ENCODE measurements at regions not wholly inside any gene's neighbourhood (a gene's known extent, or its start where the extent isn't known, plus 50 kb on each side); places are given as distances from the start of the nearest gene placed in this dataset.

DNA sequence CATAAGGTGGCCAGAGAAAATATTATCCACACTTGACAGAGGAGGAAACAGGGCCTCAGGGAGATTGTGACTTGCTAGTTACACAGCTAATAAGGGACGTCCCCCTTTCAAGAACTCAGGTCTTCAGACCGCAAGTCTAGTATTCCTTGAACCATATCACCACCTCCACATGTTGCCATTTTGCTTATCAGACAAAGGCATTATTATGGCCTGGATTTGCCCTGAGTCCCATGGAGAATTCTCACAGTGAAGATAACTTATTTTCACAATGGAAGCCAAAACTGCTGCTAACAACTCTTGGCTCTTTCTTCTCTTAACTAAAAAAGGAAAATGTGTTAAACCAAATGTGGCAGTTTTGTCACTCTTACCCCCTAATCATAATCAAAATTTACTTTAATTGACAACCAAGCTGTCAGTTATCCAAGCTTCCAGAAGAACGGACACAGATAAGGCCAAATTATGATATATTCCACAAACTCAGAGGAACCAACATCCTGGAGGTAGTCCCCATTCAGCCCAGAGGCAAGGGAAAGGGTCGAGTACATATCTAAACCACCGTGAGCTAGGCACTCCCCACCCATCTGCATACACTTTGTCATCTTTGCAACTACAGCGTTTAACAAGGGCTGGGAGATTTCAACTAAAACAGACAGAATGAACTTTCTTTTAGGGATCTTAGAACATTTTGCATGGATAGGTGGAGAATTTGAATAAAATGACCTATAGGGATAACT is 63.6 kb upstream of the THBS1 start:
- TF ChIP-seq, protein P1, sequence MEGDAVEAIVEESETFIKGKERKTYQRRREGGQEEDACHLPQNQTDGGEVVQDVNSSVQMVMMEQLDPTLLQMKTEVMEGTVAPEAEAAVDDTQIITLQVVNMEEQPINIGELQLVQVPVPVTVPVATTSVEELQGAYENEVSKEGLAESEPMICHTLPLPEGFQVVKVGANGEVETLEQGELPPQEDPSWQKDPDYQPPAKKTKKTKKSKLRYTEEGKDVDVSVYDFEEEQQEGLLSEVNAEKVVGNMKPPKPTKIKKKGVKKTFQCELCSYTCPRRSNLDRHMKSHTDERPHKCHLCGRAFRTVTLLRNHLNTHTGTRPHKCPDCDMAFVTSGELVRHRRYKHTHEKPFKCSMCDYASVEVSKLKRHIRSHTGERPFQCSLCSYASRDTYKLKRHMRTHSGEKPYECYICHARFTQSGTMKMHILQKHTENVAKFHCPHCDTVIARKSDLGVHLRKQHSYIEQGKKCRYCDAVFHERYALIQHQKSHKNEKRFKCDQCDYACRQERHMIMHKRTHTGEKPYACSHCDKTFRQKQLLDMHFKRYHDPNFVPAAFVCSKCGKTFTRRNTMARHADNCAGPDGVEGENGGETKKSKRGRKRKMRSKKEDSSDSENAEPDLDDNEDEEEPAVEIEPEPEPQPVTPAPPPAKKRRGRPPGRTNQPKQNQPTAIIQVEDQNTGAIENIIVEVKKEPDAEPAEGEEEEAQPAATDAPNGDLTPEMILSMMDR (IDR thresholded peaks at IDR 0.05; ENCODE audit: low read length): no peak
- no peak for TF ChIP-seq EZH2 (optimal IDR thresholded peaks at IDR 0.05; ENCODE audit: low read depth, low read length)

All from MM.1S (cell line).